DOHH2 (cell line): ENCODE measurements at regions not wholly inside any gene's neighbourhood (a gene's known extent, or its start where the extent isn't known, plus 50 kb on each side); places are given as distances from the start of the nearest gene placed in this dataset.

Experiments
- H3F3A ChIP-seq: fragments of 200-600 bp; sonication (generic), shearing (Covaris generic); 2 replicates; pipeline ENCODE4 v1.6.0; 2016; ENCODE audit warnings: antibody characterized with exemption, mild to moderate bottlenecking; ENCODE audit not compliant: control insufficient read depth, insufficient read depth
- H3K27ac ChIP-seq: fragments of 200-600 bp; sonication (generic); 2 replicates; pipeline ENCODE4 v1.5.1; 2014; ENCODE audit warnings: low read depth, mild to moderate bottlenecking, low read length, moderate library complexity
- H3K27me3 ChIP-seq: fragments of 200-600 bp; sonication (generic); 2 replicates; pipeline ENCODE4 v1.6.1; 2014; ENCODE audit warnings: mild to moderate bottlenecking, low read length, mixed read lengths; ENCODE audit not compliant: control insufficient read depth
- H3K36me3 ChIP-seq: fragments of 200-600 bp; sonication (generic); 2 replicates; pipeline ENCODE4 v1.6.1; 2014; ENCODE audit warnings: mild to moderate bottlenecking, low read length, moderate library complexity, mixed read lengths; ENCODE audit not compliant: control insufficient read depth
- H3K4me1 ChIP-seq: fragments of 200-600 bp; sonication (generic); 2 replicates; pipeline ENCODE4 v1.6.1; 2014; ENCODE audit warnings: mild to moderate bottlenecking, low read length, mixed read lengths; ENCODE audit not compliant: control insufficient read depth
- H3K4me2 ChIP-seq: fragments of 200-600 bp; sonication (generic); 2 replicates; pipeline ENCODE4 v1.6.0; 2014; ENCODE audit warnings: mild to moderate bottlenecking, low read length, moderate library complexity
- H3K4me3 ChIP-seq: fragments of 200-600 bp; sonication (generic); 2 replicates; pipeline ENCODE4 v1.5.1; 2014; ENCODE audit warnings: mild to moderate bottlenecking, low read length, mixed read lengths
- H3K79me2 ChIP-seq: fragments of 200-600 bp; sonication (generic); 2 replicates; pipeline ENCODE4 v1.6.1; 2014; ENCODE audit warnings: mild to moderate bottlenecking, low read length, mixed read lengths; ENCODE audit not compliant: control insufficient read depth
- H3K9me2 ChIP-seq: fragments of 200-600 bp; sonication (generic); replicated peaks from 2 replicates; pipeline ENCODE4 v1.6.1; 2014; ENCODE audit warnings: mild to moderate bottlenecking, low read length, mixed read lengths; ENCODE audit not compliant: control insufficient read depth
- H3K9me3 ChIP-seq: fragments of 200-600 bp; sonication (generic); 2 replicates; pipeline ENCODE4 v1.6.1; 2014; ENCODE audit warnings: antibody characterized with exemption, low read length, mixed read lengths; ENCODE audit not compliant: control insufficient read depth, insufficient read depth
- H4K20me1 ChIP-seq: fragments of 200-600 bp; sonication (generic); 2 replicates; pipeline ENCODE4 v1.6.0; 2014; ENCODE audit warnings: low read depth, mild to moderate bottlenecking, antibody characterized with exemption, low read length, moderate library complexity; ENCODE audit not compliant: control insufficient read depth, insufficient read depth
- CTCF ChIP-seq: fragments of 200-600 bp; sonication (generic); IDR thresholded peaks from one replicate; pipeline ENCODE4 v1.5.1; 2014; ENCODE audit warnings: antibody characterized with exemption, mild to moderate bottlenecking, low read depth, low read length; ENCODE audit not compliant: poor library complexity, severe bottlenecking
- EZH2phosphoT487 ChIP-seq: fragments of 200-600 bp; sonication (generic); IDR thresholded peaks from 2 replicates; pipeline ENCODE4 v1.6.1; 2017; ENCODE audit warnings: borderline replicate concordance, mild to moderate bottlenecking, antibody characterized with exemption, low read length, moderate library complexity, mixed read lengths

GRCh38 chr4:134027931-134028330 is 173.7 kb downstream of the PABPC4L start:
- Histone ChIP-seq H3K4me1 (no peaks in the 10 kb centered on the region), H3F3A (no peaks in the 10 kb centered on the region), H4K20me1 (no peaks in the 10 kb centered on the region), H3K9me2 (no peaks in the 10 kb centered on the region), H3K36me3 (no peaks in the 10 kb centered on the region), H3K79me2 (no peaks in the 10 kb centered on the region), H3K27ac (no peak overlapping the region), H3K27me3 (no peaks in the 10 kb centered on the region), H3K4me2 (no peak overlapping the region), H3K4me3 (no peak overlapping the region), H3K9me3 (no peaks in the 10 kb centered on the region)
- TF ChIP-seq EZH2phosphoT487 (no peak), CTCF (no peak)

- no peaks in the 10 kb centered on the region for H3K9me2 ChIP-seq
- TF ChIP-seq EZH2phosphoT487 (no peak), CTCF (no peak)
- H3K36me3 ChIP-seq, result no peaks in the 10 kb centered on the region
- no peak overlapping the region for H3K4me2 ChIP-seq
- H3K4me3 ChIP-seq, result no peak overlapping the region
- H3K79me2 ChIP-seq, result no peaks in the 10 kb centered on the region
- H4K20me1 ChIP-seq, result no peaks in the 10 kb centered on the region
- no peaks in the 10 kb centered on the region for H3K27me3 ChIP-seq
- H3K4me1 ChIP-seq, result no peaks in the 10 kb centered on the region
- H3K9me3 ChIP-seq, result no peaks in the 10 kb centered on the region
- H3F3A ChIP-seq, result no peaks in the 10 kb centered on the region
- H3K27ac ChIP-seq, result no peak overlapping the region
Observed at GRCh38 chr4:134024251-134024650, 177.3 kb downstream of the PABPC4L start.

GRCh38 chr4:134019657-134020056 is 181.9 kb downstream of the PABPC4L start:
- Histone ChIP-seq H3K9me3 (no peaks in the 10 kb centered on the region), H3K4me2 (no peak overlapping the region), H3F3A (no peaks in the 10 kb centered on the region), H3K79me2 (no peaks in the 10 kb centered on the region), H3K27me3 (no peaks in the 10 kb centered on the region), H4K20me1 (no peaks in the 10 kb centered on the region), H3K4me3 (no peak overlapping the region), H3K36me3 (no peaks in the 10 kb centered on the region), H3K27ac (no peak overlapping the region), H3K4me1 (no peaks in the 10 kb centered on the region), H3K9me2 (no peaks in the 10 kb centered on the region)
- no peak for TF ChIP-seq CTCF
- TF ChIP-seq EZH2phosphoT487, result no peak

GRCh38 chr4:134018846-134019245 is 182.7 kb downstream of the PABPC4L start:
- Histone ChIP-seq H3K27ac (no peak overlapping the region), H3K27me3 (no peaks in the 10 kb centered on the region), H3K4me3 (no peak overlapping the region), H3K79me2 (no peaks in the 10 kb centered on the region), H3K4me1 (no peaks in the 10 kb centered on the region), H3K4me2 (no peak overlapping the region), H3K9me3 (no peaks in the 10 kb centered on the region), H3K9me2 (no peaks in the 10 kb centered on the region), H4K20me1 (no peaks in the 10 kb centered on the region), H3K36me3 (no peaks in the 10 kb centered on the region), H3F3A (no peaks in the 10 kb centered on the region)
- TF ChIP-seq CTCF (no peak), EZH2phosphoT487 (no peak)
